Daoy (cell line): ENCODE measurements at regions not wholly inside any gene's neighbourhood (a gene's known extent, or its start where the extent isn't known, plus 50 kb on each side); places are given as distances from the start of the nearest gene placed in this dataset.

ENCODE experiments used
- DNase-seq: peaks from one replicate; pipeline ENCODE4 v3.0.0-alpha.2; 2015; ENCODE audit warnings: low read depth

GRCh38 chr5:74188351-74189105, 452.0 kb downstream of the ENC1 start:
- DNase-seq = no peak

- DNase-seq = no peak
Observed at GRCh38 chr5:74187757-74188156, 452.8 kb downstream of the ENC1 start.

- DNase-seq = no peak
Observed at GRCh38 chr5:74186356-74187315, 453.9 kb downstream of the ENC1 start.

- no peak for DNase-seq
Observed at GRCh38 chr5:74185599-74185998, 454.9 kb downstream of the ENC1 start.

- DNase-seq = no peak
Observed at GRCh38 chr5:74184649-74185048, 455.9 kb downstream of the ENC1 start.

- no peak for DNase-seq
Observed at GRCh38 chr5:74183041-74183440, 457.5 kb downstream of the ENC1 start.

- DNase-seq = no peak
Observed at GRCh38 chr5:74182603-74183002, 457.9 kb downstream of the ENC1 start.

- DNase-seq = no peak
Observed at GRCh38 chr5:74179701-74180100, 460.8 kb downstream of the ENC1 start.

GRCh38 chr5:74179179-74179578, 461.3 kb downstream of the ENC1 start:
- peak; percentile 92 for DNase-seq

- no peak for DNase-seq
Observed at GRCh38 chr5:74177961-74178360, 462.6 kb downstream of the ENC1 start.

GRCh38 chr5:74174366-74174765, 466.2 kb downstream of the ENC1 start:
- no peak for DNase-seq

- DNase-seq = no peak
Observed at GRCh38 chr5:74173665-74174064, 466.9 kb downstream of the ENC1 start.

GRCh38 chr5:74173241-74173640, 467.3 kb downstream of the ENC1 start:
- peak; percentile 88 for DNase-seq

GRCh38 chr5:74169701-74170100, 470.8 kb downstream of the ENC1 start:
- no peak for DNase-seq

GRCh38 chr5:74167930-74168315, 472.6 kb downstream of the ENC1 start:
- no peak for DNase-seq

GRCh38 chr5:74167206-74167929, 473.2 kb downstream of the ENC1 start:
- DNase-seq = peak; percentile 77

GRCh38 chr5:74166064-74166463, 474.5 kb downstream of the ENC1 start:
- DNase-seq = peak; percentile 50

GRCh38 chr5:74164725-74165235, 475.7 kb downstream of the ENC1 start:
- DNase-seq = no peak

- DNase-seq = no peak
Observed at GRCh38 chr5:74162524-74162923, 478.0 kb downstream of the ENC1 start.

- DNase-seq = no peak
Observed at GRCh38 chr5:74161170-74161569, 479.4 kb downstream of the ENC1 start.

- no peak for DNase-seq
Observed at GRCh38 chr5:74156728-74157383, 483.7 kb downstream of the ENC1 start.
